Tibial nerve (tissue), 4 donors: ENCODE measurements at regions not wholly inside any gene's neighbourhood (a gene's known extent, or its start where the extent isn't known, plus 50 kb on each side); places are given as distances from the start of the nearest gene placed in this dataset.
"Not testable (repeated sequence)": the region's sequence is repeated elsewhere in the genome, so short reads cannot be mapped to it uniquely, and the experiment has no call there.

Source experiments
- DNase-seq, 2 donors: peaks; one replicate each; pipeline ENCODE4 v3.0.0-alpha.2; 2019; ENCODE audit warnings: low spot score in 2 of 2
- H3K27ac ChIP-seq, 4 donors: fragments of 200-600 bp; sonication (generic) in 3 of 4; one replicate each; pipeline ENCODE4 v1.5.1; 2017 to 2019; ENCODE audit warnings: mild to moderate bottlenecking in 1 of 4
- H3K27me3 ChIP-seq, 2 donors: fragments of 200-600 bp; sonication (generic) in 1 of 2; one replicate each; pipeline versions ENCODE4 v1.5.1 to v1.6.0; 2017 to 2019
- H3K36me3 ChIP-seq, 3 donors: fragments of 200-600 bp; sonication (generic); one replicate each; pipeline ENCODE4 v1.5.1; 2018 to 2019
- H3K4me1 ChIP-seq, 4 donors: fragments of 200-600 bp; sonication (generic) in 3 of 4; one replicate each; pipeline ENCODE4 v1.5.1; 2017 to 2019
- H3K4me3 ChIP-seq, 4 donors: fragments of 200-600 bp; sonication (generic) in 3 of 4; one replicate each; pipeline ENCODE4 v1.5.1; 2017 to 2019; ENCODE audit warnings: mild to moderate bottlenecking in 1 of 4, moderate library complexity in 1 of 4
- H3K9me3 ChIP-seq, 4 donors: fragments of 200-600 bp; sonication (generic) in 3 of 4; one replicate each; pipeline ENCODE4 v1.5.1; 2017 to 2019
- EP300 ChIP-seq, 2 donors: sonication (generic); formaldehyde crosslinking; IDR thresholded peaks; one replicate each; pipeline ENCODE4 v1.6.1; 2017; ENCODE audit warnings: antibody characterized with exemption in 2 of 2, mild to moderate bottlenecking in 1 of 2
- POLR2A ChIP-seq, 2 donors: fragments of 450-650 bp; IDR thresholded peaks; one replicate each; pipeline ENCODE4 v1.6.1; 2017; ENCODE audit warnings: antibody characterized with exemption in 2 of 2, mild to moderate bottlenecking in 2 of 2, moderate library complexity in 2 of 2
- WGBS, 2 donors: methylation state at CpG; one replicate each; pipeline ENCODE4 v1.1.5; 2018; 5-methylcytosine and 5-hydroxymethylcytosine counted together
- TF ChIP-seq, protein P1 (sequence below), 5 experiments: fragments of 200-600 bp in 3 of 5; fragments of 450-650 bp in 2 of 5; sonication (generic) in 3 of 5; IDR thresholded peaks; one replicate each; pipeline ENCODE4 v1.5.1; 2016 to 2019; ENCODE audit warnings: antibody characterized with exemption in 5 of 5, mild to moderate bottlenecking in 3 of 5, moderate library complexity in 2 of 5

DNA sequence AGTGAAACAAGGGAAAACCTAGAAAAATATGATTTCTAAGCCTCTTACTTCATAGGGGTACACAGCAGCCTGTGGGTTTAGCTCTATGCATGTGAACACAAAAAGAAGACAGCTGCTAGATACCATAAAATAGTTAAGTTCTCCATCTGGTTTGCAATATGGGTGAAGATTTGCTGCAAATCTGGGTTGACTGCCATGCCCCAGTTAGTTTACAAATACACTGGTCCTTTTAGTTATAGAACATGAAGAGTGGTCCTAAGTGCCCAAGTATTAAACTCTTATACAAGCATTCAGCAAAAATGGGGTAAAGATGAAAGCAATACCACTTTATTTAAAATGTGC lies 176.1 kb downstream of the AEBP2 start:
- no peak for DNase-seq
- Histone ChIP-seq H3K4me1 (no peaks in the 10 kb centered on the region), H3K27me3 (no peaks in the 10 kb centered on the region), H3K27ac (no peak overlapping the region), H3K4me3 (no peak overlapping the region), H3K36me3 (no peaks in the 10 kb centered on the region), H3K9me3 (peaks cover 0 to 7% (median 0%) of the 10 kb centered on the region in 4 donors)
- no peak for TF ChIP-seq POLR2A (IDR thresholded peaks at IDR 0.05)
- TF ChIP-seq, protein P1, sequence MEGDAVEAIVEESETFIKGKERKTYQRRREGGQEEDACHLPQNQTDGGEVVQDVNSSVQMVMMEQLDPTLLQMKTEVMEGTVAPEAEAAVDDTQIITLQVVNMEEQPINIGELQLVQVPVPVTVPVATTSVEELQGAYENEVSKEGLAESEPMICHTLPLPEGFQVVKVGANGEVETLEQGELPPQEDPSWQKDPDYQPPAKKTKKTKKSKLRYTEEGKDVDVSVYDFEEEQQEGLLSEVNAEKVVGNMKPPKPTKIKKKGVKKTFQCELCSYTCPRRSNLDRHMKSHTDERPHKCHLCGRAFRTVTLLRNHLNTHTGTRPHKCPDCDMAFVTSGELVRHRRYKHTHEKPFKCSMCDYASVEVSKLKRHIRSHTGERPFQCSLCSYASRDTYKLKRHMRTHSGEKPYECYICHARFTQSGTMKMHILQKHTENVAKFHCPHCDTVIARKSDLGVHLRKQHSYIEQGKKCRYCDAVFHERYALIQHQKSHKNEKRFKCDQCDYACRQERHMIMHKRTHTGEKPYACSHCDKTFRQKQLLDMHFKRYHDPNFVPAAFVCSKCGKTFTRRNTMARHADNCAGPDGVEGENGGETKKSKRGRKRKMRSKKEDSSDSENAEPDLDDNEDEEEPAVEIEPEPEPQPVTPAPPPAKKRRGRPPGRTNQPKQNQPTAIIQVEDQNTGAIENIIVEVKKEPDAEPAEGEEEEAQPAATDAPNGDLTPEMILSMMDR (IDR thresholded peaks at IDR 0.05) = no peak

DNA sequence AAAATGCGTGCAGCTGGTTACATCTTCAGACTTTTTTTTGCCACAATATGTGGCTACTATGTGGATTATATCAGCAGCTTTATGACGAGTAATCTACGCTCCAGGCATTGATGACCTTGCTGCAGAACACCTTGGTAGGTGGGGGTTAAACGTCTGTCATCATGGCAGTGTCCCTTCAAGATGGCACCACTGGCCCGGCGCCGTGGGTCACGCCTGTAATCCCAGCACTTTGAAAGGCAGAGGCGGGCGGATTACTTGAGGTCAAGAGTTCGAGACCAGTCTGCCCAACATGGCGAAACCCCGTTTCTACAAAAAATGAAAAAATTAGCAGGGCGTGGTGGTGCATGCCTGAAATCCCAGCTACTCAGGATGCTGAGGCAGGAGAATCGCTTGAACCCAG lies 177.5 kb downstream of the AEBP2 start:
- H3K9me3 ChIP-seq = no peaks in the 10 kb centered on the region
- no peaks in the 10 kb centered on the region for H3K4me1 ChIP-seq
- no peaks in the 10 kb centered on the region for H3K36me3 ChIP-seq
- H3K4me3 ChIP-seq = no peak overlapping the region
- DNase-seq = no peak
- H3K27ac ChIP-seq = no peak overlapping the region
- TF ChIP-seq EP300 (IDR thresholded peaks at IDR 0.05) (no peak), POLR2A (IDR thresholded peaks at IDR 0.05) (no peak)
- TF ChIP-seq, protein P1 (IDR thresholded peaks at IDR 0.05) = no peak
- 93 to 96% methylated on average over 15 of the region's 15 CpGs for WGBS, 2 donors
- no peaks in the 10 kb centered on the region for H3K27me3 ChIP-seq

DNA sequence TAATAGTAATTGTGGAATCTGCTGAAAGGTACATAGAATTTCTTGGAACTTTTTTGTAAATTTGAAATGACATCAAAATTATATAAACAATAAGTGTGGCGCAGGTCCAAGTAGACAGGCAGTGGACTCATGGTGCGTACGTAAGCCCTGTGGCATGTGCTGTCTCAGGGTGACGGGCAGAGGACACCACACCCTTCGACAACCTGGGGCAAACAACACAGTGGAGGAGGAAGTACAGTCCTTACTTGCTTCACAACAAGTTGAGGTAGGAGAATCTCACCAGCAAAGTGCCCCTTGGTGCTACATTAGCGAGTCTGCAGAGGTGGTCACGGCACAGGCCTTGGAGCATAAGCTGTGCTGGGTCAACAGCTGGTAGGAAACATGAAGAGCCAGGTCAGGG lies 180.9 kb downstream of the AEBP2 start:
- WGBS, 2 donors = 87 to 91% methylated on average over 7 of the region's 7 CpGs
- Histone ChIP-seq H3K27me3 (no peaks in the 10 kb centered on the region), H3K36me3 (no peaks in the 10 kb centered on the region), H3K9me3 (no peaks in the 10 kb centered on the region), H3K4me1 (peaks cover 0 to 7% (median 0%) of the 10 kb centered on the region in 4 donors), H3K4me3 (no peak overlapping the region), H3K27ac (no peak overlapping the region)
- no peak for TF ChIP-seq POLR2A (IDR thresholded peaks at IDR 0.05)
- TF ChIP-seq, protein P1 (IDR thresholded peaks at IDR 0.05) = no peak
- TF ChIP-seq EP300 (IDR thresholded peaks at IDR 0.05) = no peak
- no peak for DNase-seq

DNA sequence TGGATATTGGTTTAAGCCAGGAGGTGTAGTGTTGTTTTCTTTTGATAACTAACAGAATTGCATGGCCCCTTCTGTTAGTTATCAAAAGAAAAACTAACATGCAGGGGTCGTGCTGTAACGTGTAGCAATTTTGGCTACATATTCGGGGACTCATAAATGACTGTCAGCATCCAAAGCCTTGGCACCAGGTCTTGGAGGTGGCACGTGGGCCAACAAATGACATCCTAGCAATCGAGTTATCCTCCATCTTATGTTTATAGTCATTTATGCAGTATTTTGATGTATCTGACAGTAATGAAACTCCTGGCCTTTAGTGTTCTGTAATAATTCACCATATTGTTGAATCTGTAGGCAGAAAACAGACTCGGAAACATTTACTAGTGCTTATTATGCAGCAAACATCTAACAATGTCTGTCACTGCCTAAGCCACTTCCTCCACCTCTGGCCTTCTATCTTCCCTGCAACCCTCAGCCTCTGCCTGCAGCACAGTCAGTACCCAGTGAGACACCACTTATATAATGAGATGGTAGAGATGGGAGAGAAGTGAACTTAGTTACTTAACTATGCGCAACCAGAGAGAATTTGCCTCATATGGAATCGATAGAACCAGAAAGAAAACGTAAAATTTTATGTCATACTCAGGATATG lies 184.6 kb downstream of the AEBP2 start:
- Histone ChIP-seq H3K36me3 (no peaks in the 10 kb centered on the region), H3K27me3 (no peaks in the 10 kb centered on the region), H3K4me1 (peaks cover 0 to 7% (median 0%) of the 10 kb centered on the region in 4 donors), H3K9me3 (no peaks in the 10 kb centered on the region), H3K4me3 (no peak overlapping the region), H3K27ac (no peak overlapping the region)
- DNase-seq = no peak
- TF ChIP-seq, protein P1 (IDR thresholded peaks at IDR 0.05) = no peak
- TF ChIP-seq POLR2A (IDR thresholded peaks at IDR 0.05) (no peak), EP300 (IDR thresholded peaks at IDR 0.05) (no peak)
- WGBS, 2 donors = 85 to 89% methylated on average over 9 of the region's 9 CpGs

DNA sequence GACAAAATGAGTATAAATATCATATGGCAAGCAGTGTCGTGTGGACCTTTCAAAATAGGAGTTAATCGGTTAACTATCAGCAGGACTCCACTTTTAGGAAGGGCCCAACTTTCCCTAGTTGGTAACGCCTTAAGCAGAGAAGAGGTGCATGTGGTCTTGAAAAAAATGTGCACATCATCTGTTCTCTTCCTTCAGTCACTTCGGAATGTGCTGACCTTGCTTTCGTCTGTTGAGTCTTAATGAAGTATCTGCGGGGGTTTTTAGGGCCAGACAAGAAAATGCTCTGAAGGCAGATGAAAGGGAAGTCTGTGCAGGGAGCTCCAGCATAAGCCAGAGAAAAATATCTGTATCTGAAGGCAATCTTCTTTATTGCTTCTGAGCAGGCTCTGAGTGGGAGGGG lies 185.2 kb downstream of the AEBP2 start:
- Histone ChIP-seq H3K4me1 (peaks cover 0 to 7% (median 0%) of the 10 kb centered on the region in 4 donors), H3K27me3 (no peaks in the 10 kb centered on the region), H3K9me3 (no peaks in the 10 kb centered on the region), H3K36me3 (no peaks in the 10 kb centered on the region), H3K4me3 (no peak overlapping the region), H3K27ac (no peak overlapping the region)
- no peak for DNase-seq
- TF ChIP-seq, protein P1 (IDR thresholded peaks at IDR 0.05) = no peak
- TF ChIP-seq POLR2A (IDR thresholded peaks at IDR 0.05) (no peak), EP300 (IDR thresholded peaks at IDR 0.05) (no peak)
- 43% methylated on average over 6 of the region's 6 CpGs for WGBS, 2 donors

DNA sequence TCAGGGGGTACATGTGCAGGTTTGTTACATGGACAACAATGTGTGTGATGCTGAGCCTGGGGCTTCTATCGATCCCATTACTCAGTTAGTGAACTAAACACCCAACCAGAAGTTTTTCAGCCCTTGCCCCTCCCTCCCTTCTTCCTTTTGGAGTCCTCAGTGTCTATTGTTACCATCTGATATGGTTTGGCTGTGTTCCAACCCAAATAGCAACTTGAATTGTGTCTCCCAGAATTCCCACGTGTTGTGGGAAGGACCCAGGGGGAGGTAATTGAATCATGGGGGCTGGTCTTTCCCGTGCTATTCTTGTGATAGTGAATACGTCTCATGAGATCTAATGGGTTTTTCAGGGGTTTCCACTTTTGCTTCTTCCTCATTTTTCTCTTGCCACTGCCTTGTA lies 186.3 kb downstream of the AEBP2 start:
- not testable (repeated sequence) for H3K36me3 ChIP-seq, H3K4me1 ChIP-seq, DNase-seq, H3K27me3 ChIP-seq, H3K9me3 ChIP-seq, H3K27ac ChIP-seq, H3K4me3 ChIP-seq
- 45 to 49% methylated on average over 4 of the region's 4 CpGs for WGBS, 2 donors
